Activated CD4-positive, alpha-beta T cell treated with anti-CD3 and anti-CD28 coated beads, Interleukin-2, amount 10 ng/mL, durations not matched to agents 7 days and 5 days (primary cell): ENCODE measurements at regions not wholly inside any gene's neighbourhood (a gene's known extent, or its start where the extent isn't known, plus 50 kb on each side); places are given as distances from the start of the nearest gene placed in this dataset.

Source experiments
- CTCF ChIA-PET: fragments of 350-600 bp; sonication (Branson Sonifier 250); formaldehyde crosslinking; loops from one replicate; lab custom pipeline; 2021; ENCODE audit warnings: antibody characterized with exemption; lab: Charles Lee
- POLR2A ChIA-PET: fragments of 350-600 bp; sonication (Branson Sonifier 250); formaldehyde crosslinking; loops from one replicate; lab custom pipeline; 2021; ENCODE audit warnings: antibody characterized with exemption; lab: Charles Lee
- DNase-seq: peaks from one replicate; pipeline ENCODE4 v3.0.0-alpha.2; 2020
- H3K27ac Mint-ChIP-seq: one replicate; pipeline ENCODE4 v1.8.0; 2021; ENCODE audit warnings: mild to moderate bottlenecking, moderate library complexity, mixed read lengths
- H3K27me3 Mint-ChIP-seq: one replicate; pipeline ENCODE4 v1.8.0; 2021; ENCODE audit warnings: mixed read lengths
- H3K36me3 Mint-ChIP-seq: one replicate; pipeline ENCODE4 v1.8.0; 2021; ENCODE audit warnings: low read depth, mixed read lengths
- H3K4me1 Mint-ChIP-seq: one replicate; pipeline ENCODE4 v1.8.0; 2021; ENCODE audit warnings: mixed read lengths
- H3K4me3 Mint-ChIP-seq: one replicate; pipeline ENCODE4 v1.8.0; 2021; ENCODE audit warnings: mild to moderate bottlenecking, moderate library complexity, mixed read lengths
- H3K9me3 Mint-ChIP-seq: one replicate; pipeline ENCODE4 v1.8.0; 2021; ENCODE audit warnings: mixed read lengths

DNA sequence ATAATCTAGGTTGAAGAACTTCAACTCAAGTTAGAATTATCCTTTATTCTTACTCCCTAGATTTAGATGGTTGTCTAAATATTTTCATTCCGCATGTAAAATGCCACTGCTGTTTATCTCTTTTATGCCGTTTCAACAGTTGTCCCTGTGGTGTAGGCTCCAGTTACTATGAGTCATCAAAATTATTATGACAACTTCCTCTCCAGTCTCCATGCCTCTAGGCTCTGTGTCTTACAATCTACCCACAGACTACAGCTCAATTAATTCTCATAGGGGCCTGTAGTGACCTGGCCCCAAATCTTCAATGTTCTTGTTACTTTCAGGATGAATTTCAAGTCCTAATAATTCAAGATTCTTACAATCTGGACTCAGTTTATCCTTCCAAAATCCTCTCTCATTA, 105.8 kb upstream of the UNC13C start:
- Mint-ChIP-seq H3K36me3 (no peaks in the 10 kb centered on the region), H3K4me3 (no peak overlapping the region), H3K4me1 (no peaks in the 10 kb centered on the region), H3K27ac (no peak overlapping the region), H3K27me3 (no peaks in the 10 kb centered on the region), H3K9me3 (no peaks in the 10 kb centered on the region)
- DNase-seq, result no peak
- ChIA-PET POLR2A (no interaction called here), CTCF (no interaction called here)

DNA sequence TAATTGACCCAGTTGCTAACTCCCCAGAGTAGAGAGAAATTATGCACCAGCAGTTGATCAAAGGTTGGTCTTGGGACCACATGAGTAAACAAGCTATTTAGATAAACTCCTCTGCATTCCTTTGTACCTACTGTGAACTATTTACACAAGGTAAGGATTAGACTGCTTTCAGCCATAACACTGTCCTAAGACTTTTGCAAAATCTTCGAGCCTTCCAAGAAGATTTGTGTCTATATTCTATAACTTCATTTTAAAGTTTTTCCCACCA, 108.5 kb upstream of the UNC13C start:
- Mint-ChIP-seq H3K4me1 (no peaks in the 10 kb centered on the region), H3K9me3 (no peaks in the 10 kb centered on the region), H3K36me3 (no peaks in the 10 kb centered on the region), H3K27me3 (no peaks in the 10 kb centered on the region), H3K4me3 (no peak overlapping the region), H3K27ac (no peak overlapping the region)
- POLR2A ChIA-PET, result no interaction called here
- CTCF ChIA-PET, result no interaction called here
- DNase-seq, result no peak

DNA sequence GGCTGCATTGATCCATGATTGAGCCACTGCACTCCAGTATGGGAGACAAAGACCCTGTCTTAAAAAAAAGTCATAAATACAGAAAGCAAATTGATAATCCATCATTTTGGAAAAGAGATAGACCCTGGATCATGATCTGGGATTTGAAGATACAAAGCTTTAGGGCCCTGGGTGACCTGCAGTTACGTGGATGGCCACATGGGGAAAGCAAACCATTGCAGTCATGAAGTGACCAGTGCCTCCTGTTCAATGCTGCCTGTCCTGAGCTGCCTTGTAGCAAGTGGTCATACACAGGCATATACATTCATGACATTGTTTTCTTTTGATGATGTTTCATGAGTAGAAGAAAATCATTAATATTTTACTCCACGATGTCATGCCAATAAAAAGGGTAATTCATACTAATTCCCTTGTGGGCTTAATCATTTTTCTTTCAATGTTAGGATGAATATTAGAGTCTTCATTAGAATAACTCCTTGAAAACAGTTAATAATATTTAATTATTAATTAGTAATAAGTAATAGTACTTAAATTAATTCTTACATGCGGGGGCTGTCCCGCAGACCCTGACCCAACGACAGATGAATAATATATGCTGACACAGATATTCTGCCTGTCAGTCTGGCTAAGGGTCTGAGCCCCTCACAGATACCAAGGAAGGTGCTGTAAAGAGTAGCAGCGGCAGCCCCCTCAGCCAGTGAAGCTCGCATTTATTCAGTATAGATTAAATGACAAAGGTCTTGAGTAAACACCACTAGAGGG, 109.0 kb upstream of the UNC13C start:
- Mint-ChIP-seq H3K36me3 (no peaks in the 10 kb centered on the region), H3K4me1 (no peaks in the 10 kb centered on the region), H3K27ac (no peak overlapping the region), H3K4me3 (no peak overlapping the region), H3K27me3 (no peaks in the 10 kb centered on the region), H3K9me3 (no peaks in the 10 kb centered on the region)
- DNase-seq, result no peak
- ChIA-PET CTCF (no interaction called here), POLR2A (no interaction called here)

DNA sequence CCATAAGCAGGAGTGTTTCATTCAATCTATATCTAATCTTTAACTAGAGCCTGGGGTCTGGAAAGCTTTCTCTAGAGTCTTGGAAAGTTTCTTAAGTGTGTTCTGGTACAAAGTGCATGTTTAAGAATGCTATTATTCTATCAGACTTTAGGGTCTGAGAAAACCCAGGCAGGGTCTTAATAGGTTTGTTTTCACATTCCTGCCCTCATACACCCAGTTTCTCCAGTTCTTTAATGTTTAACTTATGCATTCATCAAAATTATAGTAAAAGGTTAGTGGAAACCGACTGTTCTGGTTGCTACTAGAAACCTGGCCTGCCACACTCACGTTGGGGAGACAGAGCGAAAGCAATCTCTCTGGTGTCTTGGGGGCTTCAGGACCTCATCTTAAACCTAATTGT, 102.9 kb upstream of the WDR72 start:
- Mint-ChIP-seq H3K4me1 (no peaks in the 10 kb centered on the region), H3K36me3 (no peaks in the 10 kb centered on the region), H3K9me3 (no peaks in the 10 kb centered on the region), H3K27ac (no peak overlapping the region), H3K27me3 (no peaks in the 10 kb centered on the region), H3K4me3 (no peak overlapping the region)
- ChIA-PET POLR2A (no interaction called here), CTCF (no interaction called here)
- DNase-seq, result no peak

DNA sequence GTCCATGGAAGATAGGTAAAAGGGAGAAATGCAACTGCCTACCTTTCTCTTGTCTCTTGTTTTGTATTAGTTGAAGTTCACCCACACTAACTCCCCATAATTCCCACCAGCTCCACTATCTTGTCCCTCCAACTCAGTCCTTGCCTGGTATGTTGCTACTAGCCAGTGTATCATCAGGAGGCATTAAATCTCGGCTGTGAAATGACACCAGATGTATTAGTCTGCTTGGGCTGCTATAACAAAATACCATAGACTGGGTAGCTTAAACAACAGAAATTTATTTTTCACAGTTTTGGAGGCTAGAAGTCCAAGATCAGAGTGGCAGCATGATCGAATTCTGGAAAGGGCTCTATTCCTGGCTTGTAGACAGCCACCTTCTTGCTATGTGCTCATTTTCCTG, 102.3 kb upstream of the WDR72 start:
- ChIA-PET POLR2A (no interaction called here), CTCF (no interaction called here)
- Mint-ChIP-seq H3K9me3 (no peaks in the 10 kb centered on the region), H3K4me1 (no peaks in the 10 kb centered on the region), H3K36me3 (no peaks in the 10 kb centered on the region), H3K27me3 (no peaks in the 10 kb centered on the region), H3K4me3 (no peak overlapping the region), H3K27ac (no peak overlapping the region)
- DNase-seq, result no peak

DNA sequence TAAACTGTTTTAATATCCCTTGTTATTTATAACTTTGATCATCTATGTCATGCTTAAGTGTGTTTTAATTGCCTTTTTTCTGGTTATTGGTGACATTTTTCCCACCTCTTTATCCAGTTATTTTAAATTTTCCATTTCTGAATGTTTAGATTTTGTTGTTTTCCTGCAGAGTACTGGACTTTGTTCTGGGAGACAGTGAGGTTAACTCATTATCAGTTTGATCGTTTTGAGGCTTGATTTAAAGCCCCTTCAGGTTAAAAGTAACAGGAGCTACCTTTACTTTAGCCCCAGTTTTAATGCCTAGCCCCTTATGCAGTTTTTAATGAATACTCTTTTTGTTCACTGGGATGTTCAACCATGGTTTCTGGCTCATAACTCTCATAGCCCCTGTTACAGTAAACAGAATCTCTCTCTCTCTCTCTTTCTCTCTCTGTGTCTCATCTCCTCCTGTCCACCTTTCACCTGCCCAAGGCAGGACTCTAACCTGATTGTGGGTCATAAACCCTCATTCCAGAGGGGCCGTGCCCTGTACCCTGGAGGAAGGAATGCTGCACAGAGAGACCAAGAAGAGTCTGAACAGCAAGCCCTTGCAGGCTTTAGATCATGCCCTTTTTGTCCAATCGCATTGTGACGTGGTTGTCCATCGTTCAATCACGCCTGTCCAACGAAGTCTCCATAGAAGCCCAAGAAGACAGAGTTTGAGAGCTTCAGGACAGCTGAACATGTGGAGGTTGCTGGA, 91.8 kb upstream of the WDR72 start:
- POLR2A ChIA-PET, result no interaction called here
- Mint-ChIP-seq H3K27me3 (no peaks in the 10 kb centered on the region), H3K9me3 (no peaks in the 10 kb centered on the region), H3K4me1 (no peaks in the 10 kb centered on the region), H3K36me3 (no peaks in the 10 kb centered on the region), H3K27ac (no peak overlapping the region), H3K4me3 (no peak overlapping the region)
- no peak for DNase-seq
- CTCF ChIA-PET, result no interaction called here

DNA sequence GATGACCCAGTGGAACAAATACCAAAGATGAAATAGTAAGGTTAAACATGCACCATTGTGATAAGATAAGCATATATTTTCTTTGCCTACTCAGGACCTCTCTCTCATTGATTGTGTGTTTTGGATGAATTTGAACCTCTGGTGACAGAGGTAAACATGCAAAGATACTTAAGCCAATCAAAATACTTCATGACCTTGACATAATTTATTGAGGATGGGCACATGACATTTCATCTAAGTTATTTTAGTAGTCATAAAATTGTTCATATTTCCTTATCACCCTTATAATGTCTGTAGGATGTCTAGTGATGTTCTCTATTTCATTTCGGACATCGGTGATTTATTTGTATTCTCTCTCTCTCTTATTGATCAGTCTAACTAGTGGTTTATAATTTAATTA, 88.3 kb upstream of the WDR72 start:
- Mint-ChIP-seq H3K27me3 (no peaks in the 10 kb centered on the region), H3K27ac (no peak overlapping the region), H3K4me3 (no peak overlapping the region), H3K9me3 (no peaks in the 10 kb centered on the region), H3K4me1 (no peaks in the 10 kb centered on the region), H3K36me3 (no peaks in the 10 kb centered on the region)
- POLR2A ChIA-PET, result no interaction called here
- CTCF ChIA-PET, result no interaction called here
- DNase-seq, result no peak

DNA sequence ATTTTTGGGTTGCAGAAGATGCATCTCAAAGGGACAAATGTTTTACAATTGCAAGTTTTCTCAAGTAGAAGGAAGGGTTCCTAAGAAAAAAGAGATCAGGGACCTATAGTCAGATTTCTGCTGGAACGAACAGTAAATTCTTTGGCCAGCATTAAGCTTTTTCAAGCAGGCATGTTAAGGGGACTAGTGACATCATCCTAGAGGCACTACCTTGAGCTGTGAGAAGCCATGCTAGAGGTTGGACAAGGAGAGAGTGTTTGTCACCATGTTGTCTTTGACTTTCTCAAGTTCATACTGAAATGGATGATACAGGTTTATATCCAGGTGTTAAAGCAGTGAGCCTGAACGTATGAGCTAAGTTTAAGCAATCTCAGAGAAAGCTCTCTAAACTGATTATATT, 85.2 kb upstream of the WDR72 start:
- POLR2A ChIA-PET, result no interaction called here
- no peak overlapping the region for H3K4me3 Mint-ChIP-seq
- no peak overlapping the region for H3K27ac Mint-ChIP-seq
- no peaks in the 10 kb centered on the region for H3K9me3 Mint-ChIP-seq
- H3K36me3 Mint-ChIP-seq, result no peaks in the 10 kb centered on the region
- CTCF ChIA-PET, result no interaction called here
- H3K27me3 Mint-ChIP-seq, result no peaks in the 10 kb centered on the region
- no peaks in the 10 kb centered on the region for H3K4me1 Mint-ChIP-seq
- no peak for DNase-seq

DNA sequence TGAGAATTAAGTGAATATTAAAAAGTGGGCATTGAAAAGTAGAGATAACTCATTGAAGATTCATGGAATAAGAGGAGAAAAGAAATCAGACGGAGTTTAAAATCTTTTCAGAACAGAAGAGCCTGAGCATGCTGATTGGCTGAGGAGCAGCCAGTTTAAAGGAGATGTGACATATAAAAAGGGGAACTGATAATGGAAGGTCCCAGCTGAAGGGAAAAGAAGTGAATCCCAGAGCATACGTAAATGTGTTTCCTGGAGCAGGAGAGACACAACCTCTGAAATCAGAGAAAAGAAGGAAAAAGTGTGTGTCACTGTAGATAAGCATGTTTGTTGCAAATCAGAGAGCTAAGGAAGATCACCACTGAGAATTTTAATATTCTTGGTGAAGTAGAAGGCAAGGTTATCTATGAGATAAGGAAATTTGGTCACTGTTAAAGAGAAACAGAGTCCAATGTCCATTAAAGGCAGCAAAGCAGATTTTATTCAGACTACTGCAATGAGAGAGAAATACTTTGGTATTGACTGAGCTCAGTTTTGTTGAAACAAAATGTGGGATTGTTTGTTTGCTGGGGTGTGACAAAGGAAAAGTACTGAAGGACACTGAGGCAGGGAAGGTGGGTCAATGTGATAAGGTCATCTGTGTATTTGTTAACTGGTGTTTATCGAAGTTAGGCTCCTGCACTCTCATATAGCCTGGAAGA, 84.6 kb upstream of the WDR72 start:
- DNase-seq, result no peak
- ChIA-PET POLR2A (no interaction called here), CTCF (no interaction called here)
- Mint-ChIP-seq H3K27me3 (no peaks in the 10 kb centered on the region), H3K4me3 (no peak overlapping the region), H3K9me3 (no peaks in the 10 kb centered on the region), H3K4me1 (no peaks in the 10 kb centered on the region), H3K36me3 (no peaks in the 10 kb centered on the region), H3K27ac (no peak overlapping the region)

DNA sequence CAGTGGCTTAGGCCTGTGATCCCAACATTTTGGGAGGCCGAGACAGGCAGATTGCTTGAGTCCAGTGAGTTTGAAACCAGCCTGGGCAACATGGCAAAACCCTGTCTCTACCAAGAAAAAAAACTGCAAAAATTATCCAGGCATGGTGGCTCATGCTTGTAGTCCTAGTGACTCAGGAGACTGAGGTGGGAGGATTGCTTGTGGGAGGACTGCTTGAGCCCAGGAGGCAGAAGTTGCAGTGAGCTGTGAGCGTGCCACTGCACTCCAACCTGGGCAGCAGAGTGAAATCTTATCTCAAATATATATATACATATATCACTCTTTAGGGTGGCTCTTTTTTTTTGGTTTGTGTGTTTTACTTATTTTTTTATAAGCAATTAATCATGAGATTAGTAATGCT, 83.7 kb upstream of the WDR72 start:
- H3K27me3 Mint-ChIP-seq, result no peaks in the 10 kb centered on the region
- POLR2A ChIA-PET, result no interaction called here
- H3K36me3 Mint-ChIP-seq, result no peaks in the 10 kb centered on the region
- no peaks in the 10 kb centered on the region for H3K4me1 Mint-ChIP-seq
- no peak overlapping the region for H3K27ac Mint-ChIP-seq
- CTCF ChIA-PET, result no interaction called here
- H3K9me3 Mint-ChIP-seq, result no peaks in the 10 kb centered on the region
- no peak overlapping the region for H3K4me3 Mint-ChIP-seq
- no peak for DNase-seq

DNA sequence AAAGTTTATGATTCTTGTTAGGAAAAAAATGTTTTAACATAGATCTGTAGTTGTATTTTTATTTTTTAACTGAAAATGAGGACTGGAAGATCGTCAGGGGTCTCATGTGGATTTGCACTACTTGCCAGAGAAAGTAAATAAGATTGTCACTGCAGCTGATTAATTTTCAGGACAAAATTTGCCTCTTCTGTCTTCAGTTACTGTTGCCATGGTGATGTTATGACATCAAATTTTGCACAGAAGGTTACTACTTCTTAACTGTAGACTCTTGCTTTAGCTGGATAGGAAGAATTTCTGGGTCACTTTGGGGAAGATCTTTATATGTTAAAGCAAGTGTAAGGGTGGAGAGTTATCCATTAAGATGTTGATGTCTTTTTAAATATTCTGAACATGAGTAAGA, 82.2 kb upstream of the WDR72 start:
- no peaks in the 10 kb centered on the region for H3K9me3 Mint-ChIP-seq

DNA sequence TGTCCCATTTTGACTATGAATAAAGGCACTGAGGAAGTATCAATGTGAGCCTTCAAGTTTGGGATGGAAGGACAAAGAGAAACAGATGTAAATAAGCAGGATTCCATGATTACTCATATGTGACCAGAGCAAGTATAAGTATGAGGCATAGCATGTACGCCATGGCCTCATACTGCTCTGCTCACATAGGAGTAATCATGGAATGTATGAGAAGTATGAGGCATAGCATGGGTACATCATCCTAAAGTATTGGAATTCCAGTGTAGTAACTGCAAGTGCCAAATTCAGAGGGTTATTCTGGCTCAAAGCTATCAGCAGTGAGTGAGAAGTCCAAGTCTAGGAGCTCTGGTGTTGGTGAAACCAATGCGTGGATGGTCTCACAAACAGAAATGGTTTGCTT, 81.2 kb upstream of the WDR72 start:
- no peaks in the 10 kb centered on the region for H3K9me3 Mint-ChIP-seq
- ChIA-PET POLR2A (no interaction called here), CTCF (no interaction called here)
- H3K4me1 Mint-ChIP-seq, result no peaks in the 10 kb centered on the region
- no peaks in the 10 kb centered on the region for H3K36me3 Mint-ChIP-seq
- no peaks in the 10 kb centered on the region for H3K27me3 Mint-ChIP-seq
- no peak for DNase-seq
- no peak overlapping the region for H3K27ac Mint-ChIP-seq
- H3K4me3 Mint-ChIP-seq, result no peak overlapping the region

More for the DNA sequence above, 82.2 kb upstream of the WDR72 start:
- H3K4me3 Mint-ChIP-seq, result no peak overlapping the region
- no peak for DNase-seq
- ChIA-PET POLR2A (no interaction called here), CTCF (no interaction called here)
- no peaks in the 10 kb centered on the region for H3K36me3 Mint-ChIP-seq
- H3K27ac Mint-ChIP-seq, result no peak overlapping the region
- H3K4me1 Mint-ChIP-seq, result no peaks in the 10 kb centered on the region
- no peaks in the 10 kb centered on the region for H3K27me3 Mint-ChIP-seq

DNA sequence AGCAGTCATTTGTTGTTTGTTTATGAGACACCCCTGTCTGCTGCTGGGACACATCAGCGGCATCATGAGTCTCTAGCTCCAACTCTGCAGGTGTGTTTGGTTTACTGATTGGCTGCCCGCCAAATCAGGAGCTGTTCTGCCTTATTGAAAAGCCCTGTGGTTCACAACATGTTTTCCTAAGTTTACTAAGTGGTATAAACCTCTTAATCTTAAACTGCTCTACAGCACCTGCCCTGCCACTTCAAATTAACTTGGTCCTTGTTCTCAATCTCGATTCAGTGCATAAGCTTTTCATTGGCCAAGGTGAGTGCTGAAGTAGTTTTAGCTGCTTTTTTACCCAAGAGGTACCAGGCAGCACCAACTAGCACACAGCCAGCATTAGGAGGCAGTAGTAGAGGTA, 77.8 kb upstream of the WDR72 start:
- H3K4me1 Mint-ChIP-seq, result no peaks in the 10 kb centered on the region
- ChIA-PET POLR2A (no interaction called here), CTCF (no interaction called here)
- no peaks in the 10 kb centered on the region for H3K36me3 Mint-ChIP-seq
- no peak for DNase-seq
- H3K9me3 Mint-ChIP-seq, result no peaks in the 10 kb centered on the region
- no peak overlapping the region for H3K4me3 Mint-ChIP-seq
- H3K27me3 Mint-ChIP-seq, result no peaks in the 10 kb centered on the region
- no peak overlapping the region for H3K27ac Mint-ChIP-seq
